Endothelial cell of umbilical vein (primary cell): ENCODE measurements at regions not wholly inside any gene's neighbourhood (a gene's known extent, or its start where the extent isn't known, plus 50 kb on each side); places are given as distances from the start of the nearest gene placed in this dataset.

Source experiments
- BruUV-seq: library from RNA; stranded (reverse); fragments of 400-500 nt; replicated peaks from 2 replicates; lab custom pipeline; 2021; lab: Mats Ljungman, UMichigan
- CTCF ChIA-PET: fragments of 300-600, 350-600 bp; sonication (Branson Sonifier 250); formaldehyde crosslinking; loops from one replicate; lab custom pipeline; 2021; ENCODE audit warnings: antibody characterized with exemption, inconsistent platforms; lab: Charles Lee
- POLR2A ChIA-PET: fragments of 300-600, 350-600 bp; sonication (Branson Sonifier 250); formaldehyde crosslinking; loops from one replicate; lab custom pipeline; 2021; ENCODE audit warnings: antibody characterized with exemption, inconsistent platforms; lab: Charles Lee
- DNase-seq: peaks from one replicate; pipeline ENCODE4 v3.0.0-alpha.2; 2011; ENCODE audit warnings: low read depth, low spot score
- FAIRE-seq: peaks from 2 replicates; lab custom pipeline; 2011; peaks lifted over from hg19 to GRCh38; lab: Jason Lieb, UNC
- H2AFZ ChIP-seq: 2 replicates; pipeline ENCODE4 v1.6.0; 2012; ENCODE audit warnings: low read depth, low read length, control low read depth, inconsistent platforms
- H3K27ac ChIP-seq: 2 replicates; pipeline ENCODE4 v1.5.1; 2011; ENCODE audit warnings: low read depth, mild to moderate bottlenecking, control low read depth, low read length, moderate library complexity; ENCODE audit not compliant: insufficient read depth
- H3K27me3 ChIP-seq, 2 experiments: 2 replicates each; pipeline versions ENCODE4 v1.6.0 to v1.6.1; 2011; ENCODE audit warnings: low read length in 2 of 2, mixed read lengths in 1 of 2; ENCODE audit not compliant: control insufficient read depth in 2 of 2, insufficient read depth in 2 of 2
- H3K36me3 ChIP-seq, 2 experiments: 2 replicates in 1 of 2; 3 replicates in 1 of 2; pipeline ENCODE4 v1.5.1; 2011; ENCODE audit warnings: low read length in 2 of 2, mild to moderate bottlenecking in 1 of 2, moderate library complexity in 1 of 2; ENCODE audit not compliant: control insufficient read depth in 2 of 2, insufficient read depth in 2 of 2; ENCODE audit errors: extremely low read depth in 1 of 2
- H3K4me1 ChIP-seq: 3 replicates; pipeline ENCODE4 v1.5.1; 2011; ENCODE audit warnings: mild to moderate bottlenecking, low read length; ENCODE audit not compliant: control insufficient read depth, insufficient read depth; ENCODE audit errors: extremely low read depth
- H3K4me2 ChIP-seq: 2 replicates; pipeline ENCODE4 v1.6.1; 2011; ENCODE audit warnings: low read length, control low read depth, mixed read lengths; ENCODE audit not compliant: insufficient read depth
- H3K4me3 ChIP-seq, 3 experiments: fragments of 200-600 bp in 1 of 3; sonication (generic), shearing (Covaris generic) in 1 of 3; replicated peaks in 1 of 3; 2 replicates each; pipeline ENCODE4 v1.5.1; 2011 to 2016; ENCODE audit warnings: control low read depth in 3 of 3, low read length in 3 of 3, mild to moderate bottlenecking in 2 of 3, inconsistent platforms in 1 of 3, low read depth in 1 of 3, moderate library complexity in 1 of 3; ENCODE audit not compliant: insufficient read depth in 1 of 3
- H3K79me2 ChIP-seq: 2 replicates; pipeline ENCODE4 v1.6.0; 2012; ENCODE audit warnings: low read length, inconsistent platforms; ENCODE audit not compliant: control insufficient read depth, insufficient read depth
- H3K9ac ChIP-seq: replicated peaks from 2 replicates; pipeline ENCODE3; 2011; ENCODE audit warnings: low read length, control low read depth; ENCODE audit not compliant: insufficient read depth; ENCODE audit errors: extremely low read depth
- H3K9me1 ChIP-seq: replicated peaks from 3 replicates; pipeline ENCODE4 v1.6.0; 2011; ENCODE audit warnings: mild to moderate bottlenecking, low read length; ENCODE audit not compliant: control insufficient read depth, insufficient read depth; ENCODE audit errors: extremely low read depth
- H3K9me3 ChIP-seq: replicated peaks from 2 replicates; pipeline ENCODE4 v1.5.1; 2012; ENCODE audit warnings: low read length, inconsistent platforms; ENCODE audit not compliant: control insufficient read depth, insufficient read depth
- H4K20me1 ChIP-seq: replicated peaks from 2 replicates; pipeline ENCODE3; 2011; ENCODE audit warnings: mild to moderate bottlenecking, low read length; ENCODE audit not compliant: control insufficient read depth, insufficient read depth; ENCODE audit errors: extremely low read depth
- EZH2 ChIP-seq: IDR thresholded peaks from 2 replicates; pipeline ENCODE4 v1.6.1; 2012; ENCODE audit warnings: borderline replicate concordance, low read depth, mild to moderate bottlenecking, moderate library complexity, low read length, inconsistent platforms; ENCODE audit not compliant: severe bottlenecking
- FOS ChIP-seq: IDR thresholded peaks from 2 replicates; pipeline ENCODE4 v1.6.1; 2011; ENCODE audit warnings: mild to moderate bottlenecking, low read length, moderate library complexity, borderline replicate concordance; ENCODE audit not compliant: insufficient read depth
- GATA2 ChIP-seq: IDR thresholded peaks from 2 replicates; pipeline ENCODE4 v1.7.0; 2011; ENCODE audit warnings: low read depth, mild to moderate bottlenecking, moderate library complexity, mixed read lengths, low read length; ENCODE audit not compliant: insufficient read length, insufficient read depth
- JUN ChIP-seq: IDR thresholded peaks from 2 replicates; pipeline ENCODE4 v1.6.1; 2011; ENCODE audit warnings: borderline replicate concordance, low read depth; ENCODE audit not compliant: insufficient read length, insufficient read depth
- MYC ChIP-seq: IDR thresholded peaks from one replicate; pipeline ENCODE4 v1.6.1; 2011; ENCODE audit warnings: mild to moderate bottlenecking, low read depth, low read length
- POLR2A ChIP-seq: IDR thresholded peaks from 2 replicates; pipeline ENCODE4 v1.6.1; 2012; ENCODE audit warnings: low read depth, mild to moderate bottlenecking, control low read depth, low read length
- POLR2AphosphoS5 ChIP-seq: IDR thresholded peaks from 2 replicates; pipeline ENCODE4 v1.6.1; 2012; ENCODE audit warnings: low read depth, mild to moderate bottlenecking, control low read depth, low read length, moderate library complexity; ENCODE audit not compliant: insufficient read depth
- dilution Hi-C: fragments of 300-500 bp; cut with MboI; formaldehyde crosslinking; loops from one replicate; pipeline ENCODE4 v1.15.0; 2019; ENCODE audit warnings: low sequenced_read_pairs; ENCODE audit not compliant: extremely low pct_ligation_motif_present
- intact Hi-C: fragments of 100-400 bp; cut with micrococcal nuclease; formaldehyde crosslinking; loops from one replicate; pipeline ENCODE4 v1.10.0; 2022
- TF ChIP-seq, protein P1 (sequence below), 2 donors: IDR thresholded peaks; 1 replicate in 1 of 2; 2 replicates in 1 of 2; pipeline ENCODE4 v1.5.1; 2011; ENCODE audit warnings: low read length in 2 of 2, mild to moderate bottlenecking in 2 of 2, moderate library complexity in 2 of 2, control low read depth in 1 of 2, inconsistent platforms in 1 of 2, low read depth in 1 of 2; ENCODE audit not compliant: insufficient read depth in 1 of 2; ENCODE audit errors: extremely low read depth in 1 of 2
- TF ChIP-seq, protein P2 (sequence below): IDR thresholded peaks from 2 replicates; pipeline ENCODE4 v1.6.1; 2011; ENCODE audit not compliant: insufficient read depth, insufficient read length

- Histone ChIP-seq H4K20me1 (no peaks in the 10 kb centered on the region), H3K9ac (no peak overlapping the region), H3K27me3 (no peaks in the 10 kb centered on the region), H2AFZ (no peak overlapping the region), H3K79me2 (no peaks in the 10 kb centered on the region), H3K27ac (no peak overlapping the region), H3K9me1 (no peaks in the 10 kb centered on the region), H3K4me1 (no peaks in the 10 kb centered on the region), H3K4me3 (no peak overlapping the region), H3K9me3 (no peaks in the 10 kb centered on the region), H3K36me3 (no peaks in the 10 kb centered on the region), H3K4me2 (no peak overlapping the region)
- ChIA-PET POLR2A (no interaction called here), CTCF (interaction anchor here (0.9 to 1.2 kb wide), 3 partner anchors 15 to 26 kb away, joined by 3 read pairs; no protein-coding TSS in a partner anchor)
- no peak for TF ChIP-seq GATA2
- TF ChIP-seq, protein P1, sequence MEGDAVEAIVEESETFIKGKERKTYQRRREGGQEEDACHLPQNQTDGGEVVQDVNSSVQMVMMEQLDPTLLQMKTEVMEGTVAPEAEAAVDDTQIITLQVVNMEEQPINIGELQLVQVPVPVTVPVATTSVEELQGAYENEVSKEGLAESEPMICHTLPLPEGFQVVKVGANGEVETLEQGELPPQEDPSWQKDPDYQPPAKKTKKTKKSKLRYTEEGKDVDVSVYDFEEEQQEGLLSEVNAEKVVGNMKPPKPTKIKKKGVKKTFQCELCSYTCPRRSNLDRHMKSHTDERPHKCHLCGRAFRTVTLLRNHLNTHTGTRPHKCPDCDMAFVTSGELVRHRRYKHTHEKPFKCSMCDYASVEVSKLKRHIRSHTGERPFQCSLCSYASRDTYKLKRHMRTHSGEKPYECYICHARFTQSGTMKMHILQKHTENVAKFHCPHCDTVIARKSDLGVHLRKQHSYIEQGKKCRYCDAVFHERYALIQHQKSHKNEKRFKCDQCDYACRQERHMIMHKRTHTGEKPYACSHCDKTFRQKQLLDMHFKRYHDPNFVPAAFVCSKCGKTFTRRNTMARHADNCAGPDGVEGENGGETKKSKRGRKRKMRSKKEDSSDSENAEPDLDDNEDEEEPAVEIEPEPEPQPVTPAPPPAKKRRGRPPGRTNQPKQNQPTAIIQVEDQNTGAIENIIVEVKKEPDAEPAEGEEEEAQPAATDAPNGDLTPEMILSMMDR (IDR thresholded peaks at IDR 0.05; ENCODE audit: extremely low read depth in 1 of 2, insufficient read depth in 1 of 2, low read depth in 1 of 2, low read length in 2 of 2), result no peak
- TF ChIP-seq POLR2A, result no peak
- TF ChIP-seq POLR2AphosphoS5, result no peak
- TF ChIP-seq MYC, result no peak
- no peak for TF ChIP-seq EZH2
- TF ChIP-seq, protein P2, sequence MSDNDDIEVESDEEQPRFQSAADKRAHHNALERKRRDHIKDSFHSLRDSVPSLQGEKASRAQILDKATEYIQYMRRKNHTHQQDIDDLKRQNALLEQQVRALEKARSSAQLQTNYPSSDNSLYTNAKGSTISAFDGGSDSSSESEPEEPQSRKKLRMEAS, result no peak
- no peak for TF ChIP-seq JUN
- TF ChIP-seq FOS, result no peak
- dilution Hi-C loops, result no loop called here
- DNase-seq (no peak), FAIRE-seq (no peak)
- BruUV-seq, result no TSS peak
- intact Hi-C loops, result no loop called here
Observed at GRCh38 chr2:215594766-215595165, 158.9 kb upstream of the FN1 start.
